Activated T-cell treated with anti-CD3 and anti-CD28 coated beads, Interleukin-2, amount 50 U/mL, for 24 hours (primary cell): ENCODE measurements at regions not wholly inside any gene's neighbourhood (a gene's known extent, or its start where the extent isn't known, plus 50 kb on each side); places are given as distances from the start of the nearest gene placed in this dataset.
"Not testable (repeated sequence)": the region's sequence is repeated elsewhere in the genome, so short reads cannot be mapped to it uniquely, and the experiment has no call there.

Experiments used
- DNase-seq: peaks from one replicate; pipeline ENCODE4 v3.0.0-alpha.2; 2020
- H3K27ac Mint-ChIP-seq: 2 replicates; pipeline ENCODE4 v1.8.0; 2020; ENCODE audit warnings: mild to moderate bottlenecking, mixed read lengths
- H3K27me3 Mint-ChIP-seq: 2 replicates; pipeline ENCODE4 v1.8.0; 2020; ENCODE audit warnings: mixed read lengths
- H3K36me3 Mint-ChIP-seq: 2 replicates; pipeline ENCODE4 v1.8.0; 2020; ENCODE audit warnings: low read depth, mixed read lengths
- H3K4me1 Mint-ChIP-seq: 2 replicates; pipeline ENCODE4 v1.8.0; 2020; ENCODE audit warnings: low read depth, mixed read lengths
- H3K4me3 Mint-ChIP-seq: 2 replicates; pipeline ENCODE4 v1.8.0; 2020; ENCODE audit warnings: mild to moderate bottlenecking, moderate library complexity, mixed read lengths
- H3K9me3 Mint-ChIP-seq: 2 replicates; pipeline ENCODE4 v1.8.0; 2020; ENCODE audit warnings: mixed read lengths

GRCh38 chr22:11017108-11017507 is 4510.9 kb upstream of the OR11H1 start:
- H3K36me3 Mint-ChIP-seq, H3K4me3 Mint-ChIP-seq, H3K9me3 Mint-ChIP-seq, H3K27me3 Mint-ChIP-seq, DNase-seq, H3K27ac Mint-ChIP-seq, H3K4me1 Mint-ChIP-seq: not testable (repeated sequence)

DNA sequence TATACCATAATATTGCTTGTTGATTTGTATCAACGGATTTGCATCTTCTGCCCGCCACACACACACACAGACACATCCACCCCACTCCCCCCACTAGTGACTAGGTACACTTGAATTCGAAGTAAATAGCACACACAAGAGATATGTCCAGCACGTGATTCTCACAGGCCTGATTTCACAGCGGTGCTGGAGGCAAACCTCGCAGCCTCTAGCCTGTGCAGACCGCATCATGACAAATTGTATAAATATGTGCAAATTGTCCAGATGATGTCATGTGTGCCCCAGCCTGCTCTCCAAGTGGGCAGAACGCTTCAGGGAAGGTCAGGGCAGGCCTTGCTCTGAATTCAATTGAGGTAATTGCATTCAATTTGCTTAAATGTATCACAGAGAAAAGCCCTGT is 4507.5 kb upstream of the OR11H1 start:
- H3K4me1 Mint-ChIP-seq: not testable (repeated sequence)

DNA sequence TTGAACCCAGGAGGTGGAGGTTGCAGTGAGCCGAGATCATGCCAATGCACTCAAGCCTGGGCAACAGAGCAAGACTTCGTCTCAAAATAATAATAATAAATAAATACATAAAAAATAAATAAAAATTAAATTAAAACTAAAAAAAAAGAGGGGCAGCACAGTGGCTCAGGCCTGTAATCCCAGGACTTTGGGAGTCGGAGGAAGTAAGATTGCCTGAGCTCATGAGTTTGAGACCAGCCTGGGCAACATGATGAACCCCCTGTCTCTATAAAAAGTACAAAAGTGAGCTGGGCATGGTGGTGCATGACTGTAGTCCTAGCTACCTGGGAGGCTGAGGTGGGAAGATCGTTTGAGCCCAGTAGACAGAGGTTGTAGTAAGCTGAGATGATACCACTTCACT is 4501.5 kb upstream of the OR11H1 start:
- H3K4me1 Mint-ChIP-seq: not testable (repeated sequence)

More for the DNA sequence above, 4507.5 kb upstream of the OR11H1 start:
- H3K27me3 Mint-ChIP-seq, DNase-seq, H3K4me3 Mint-ChIP-seq, H3K36me3 Mint-ChIP-seq, H3K9me3 Mint-ChIP-seq, H3K27ac Mint-ChIP-seq: not testable (repeated sequence)

GRCh38 chr22:11027064-11027463 is 4500.9 kb upstream of the OR11H1 start:
- H3K9me3 Mint-ChIP-seq: peaks cover 41% of the 10 kb centered on the region
- H3K4me3 Mint-ChIP-seq: not testable (repeated sequence)

More for the DNA sequence above, 4501.5 kb upstream of the OR11H1 start:
- H3K4me3 Mint-ChIP-seq, H3K27me3 Mint-ChIP-seq, DNase-seq, H3K27ac Mint-ChIP-seq: not testable (repeated sequence)
- peaks cover 39% of the 10 kb centered on the region for H3K9me3 Mint-ChIP-seq
- peaks cover 12% of the 10 kb centered on the region for H3K36me3 Mint-ChIP-seq

GRCh38 chr22:11027532-11027931 is 4500.5 kb upstream of the OR11H1 start:
- not testable (repeated sequence) for H3K27me3 Mint-ChIP-seq, H3K4me3 Mint-ChIP-seq, H3K27ac Mint-ChIP-seq, H3K4me1 Mint-ChIP-seq, DNase-seq
- Mint-ChIP-seq H3K36me3 (peaks cover 12% of the 10 kb centered on the region), H3K9me3 (peaks cover 42% of the 10 kb centered on the region)

More at GRCh38 chr22:11027064-11027463, 4500.9 kb upstream of the OR11H1 start:
- H3K27me3 Mint-ChIP-seq, DNase-seq, H3K4me1 Mint-ChIP-seq, H3K27ac Mint-ChIP-seq: not testable (repeated sequence)
- H3K36me3 Mint-ChIP-seq: peaks cover 12% of the 10 kb centered on the region

GRCh38 chr22:11028180-11028579 is 4499.8 kb upstream of the OR11H1 start:
- H3K4me1 Mint-ChIP-seq, H3K4me3 Mint-ChIP-seq, H3K27ac Mint-ChIP-seq, DNase-seq, H3K27me3 Mint-ChIP-seq: not testable (repeated sequence)
- peaks cover 12% of the 10 kb centered on the region for H3K36me3 Mint-ChIP-seq
- H3K9me3 Mint-ChIP-seq: peaks cover 39% of the 10 kb centered on the region

GRCh38 chr22:11029534-11029933 is 4498.5 kb upstream of the OR11H1 start:
- not testable (repeated sequence) for H3K4me3 Mint-ChIP-seq, H3K27me3 Mint-ChIP-seq, H3K4me1 Mint-ChIP-seq, H3K27ac Mint-ChIP-seq, DNase-seq
- Mint-ChIP-seq H3K9me3 (peaks cover 41% of the 10 kb centered on the region), H3K36me3 (peaks cover 14% of the 10 kb centered on the region)

- not testable (repeated sequence) for H3K27me3 Mint-ChIP-seq, H3K4me3 Mint-ChIP-seq, H3K4me1 Mint-ChIP-seq, DNase-seq, H3K27ac Mint-ChIP-seq
- H3K9me3 Mint-ChIP-seq: peaks cover 46% of the 10 kb centered on the region
- H3K36me3 Mint-ChIP-seq: peaks cover 17% of the 10 kb centered on the region
Observed at GRCh38 chr22:11029967-11030366, 4498.0 kb upstream of the OR11H1 start.

- H3K27ac Mint-ChIP-seq, DNase-seq, H3K27me3 Mint-ChIP-seq, H3K4me1 Mint-ChIP-seq, H3K4me3 Mint-ChIP-seq: not testable (repeated sequence)
- peaks cover 14% of the 10 kb centered on the region for H3K36me3 Mint-ChIP-seq
- peaks cover 48% of the 10 kb centered on the region for H3K9me3 Mint-ChIP-seq
Observed at GRCh38 chr22:11030571-11031410, 4497.2 kb upstream of the OR11H1 start.

- H3K4me3 Mint-ChIP-seq, H3K27ac Mint-ChIP-seq, H3K27me3 Mint-ChIP-seq, H3K4me1 Mint-ChIP-seq, DNase-seq: not testable (repeated sequence)
- Mint-ChIP-seq H3K9me3 (peaks cover 58% of the 10 kb centered on the region), H3K36me3 (peaks cover 14% of the 10 kb centered on the region)
Observed at GRCh38 chr22:11032115-11032514, 4495.9 kb upstream of the OR11H1 start.

DNA sequence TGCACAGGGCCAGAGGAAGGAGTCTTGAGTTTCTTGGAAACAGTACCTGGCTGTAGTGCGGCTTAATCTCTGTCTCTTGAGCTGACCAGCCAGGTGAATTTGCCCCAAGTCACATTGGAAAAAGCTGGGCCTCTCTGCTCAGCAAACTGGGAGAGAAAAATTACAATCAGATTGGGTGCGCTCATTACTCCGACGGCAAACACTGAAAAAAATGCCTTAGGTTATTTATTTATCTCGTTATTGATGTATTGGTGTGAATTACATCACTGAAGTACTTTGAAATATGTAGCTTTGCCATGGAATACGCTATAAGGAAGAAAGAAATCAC is 4493.4 kb upstream of the OR11H1 start:
- H3K4me1 Mint-ChIP-seq, H3K27me3 Mint-ChIP-seq, DNase-seq, H3K4me3 Mint-ChIP-seq, H3K27ac Mint-ChIP-seq: not testable (repeated sequence)
- Mint-ChIP-seq H3K9me3 (peaks cover 61% of the 10 kb centered on the region), H3K36me3 (peaks cover 21% of the 10 kb centered on the region)

GRCh38 chr22:11035031-11035873 is 4492.7 kb upstream of the OR11H1 start:
- Mint-ChIP-seq H3K36me3 (peaks cover 19% of the 10 kb centered on the region), H3K9me3 (peaks cover 61% of the 10 kb centered on the region)
- not testable (repeated sequence) for H3K4me3 Mint-ChIP-seq, H3K4me1 Mint-ChIP-seq, H3K27ac Mint-ChIP-seq, DNase-seq, H3K27me3 Mint-ChIP-seq

GRCh38 chr22:11037314-11037713 is 4490.7 kb upstream of the OR11H1 start:
- not testable (repeated sequence) for H3K27ac Mint-ChIP-seq, H3K27me3 Mint-ChIP-seq, DNase-seq, H3K4me3 Mint-ChIP-seq, H3K4me1 Mint-ChIP-seq
- H3K9me3 Mint-ChIP-seq: peaks cover 66% of the 10 kb centered on the region
- H3K36me3 Mint-ChIP-seq: peaks cover 16% of the 10 kb centered on the region

DNA sequence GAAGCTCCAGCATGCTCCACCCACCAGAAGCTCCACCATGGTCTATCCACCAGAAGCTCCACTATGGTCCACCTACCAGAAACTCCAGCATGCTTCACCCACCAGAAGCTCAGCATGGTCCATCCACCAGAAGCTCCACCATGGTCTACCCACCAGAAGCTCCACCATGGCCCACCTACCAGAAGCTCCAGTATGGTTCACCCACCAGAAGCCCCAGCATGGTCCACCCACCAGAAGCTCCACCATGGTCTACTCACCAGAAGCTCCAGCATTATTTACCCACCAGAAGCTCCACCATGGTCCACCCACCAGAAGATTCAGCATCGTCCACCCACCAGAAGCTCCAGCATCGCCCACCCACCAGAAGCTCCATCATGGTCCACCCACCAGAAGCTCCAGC is 4490.2 kb upstream of the OR11H1 start:
- not testable (repeated sequence) for H3K27ac Mint-ChIP-seq, H3K27me3 Mint-ChIP-seq, DNase-seq, H3K4me1 Mint-ChIP-seq, H3K4me3 Mint-ChIP-seq
- Mint-ChIP-seq H3K36me3 (peaks cover 16% of the 10 kb centered on the region), H3K9me3 (peaks cover 68% of the 10 kb centered on the region)

GRCh38 chr22:11038786-11039185 is 4489.2 kb upstream of the OR11H1 start:
- not testable (repeated sequence) for DNase-seq, H3K4me3 Mint-ChIP-seq, H3K27ac Mint-ChIP-seq, H3K27me3 Mint-ChIP-seq, H3K4me1 Mint-ChIP-seq
- peaks cover 71% of the 10 kb centered on the region for H3K9me3 Mint-ChIP-seq
- H3K36me3 Mint-ChIP-seq: peaks cover 16% of the 10 kb centered on the region
